ENCODE measurements at regions not wholly inside any gene's neighbourhood (a gene's known extent, or its start where the extent isn't known, plus 50 kb on each side); places are given as distances from the start of the nearest gene placed in this dataset.

- no peak overlapping the region for H3K9ac ChIP-seq (ENCODE audit: low read length)
- DNase-seq (ENCODE audit: low read depth, low spot score) = no peak
- ChIA-PET RAD21 (ENCODE audit: low non-redundant PET in 1 of 2, low total read pairs in 2 of 2, uncharacterized antibody in 2 of 2, unreplicated experiment in 2 of 2) (no interaction called here), POLR2A (no interaction called here), CTCF (no interaction called here)
- TF ChIP-seq RAD21 (IDR thresholded peaks at IDR 0.05; ENCODE audit: low read depth) (peak; percentile 42; the same call in 1 of the 2 replicates), CTCF (IDR thresholded peaks at IDR 0.05 in 2 of 3, conservative IDR thresholded peaks at IDR 0.05 in 1 of 3; ENCODE audit: borderline replicate concordance in 1 of 3, insufficient read depth in 1 of 3, low read depth in 2 of 3, low read length in 2 of 3) (peak in 1 of 3 experiments; percentile 41; a peak in 2 of 6 replicates), SIN3A (IDR thresholded peaks at IDR 0.05; ENCODE audit: low read depth) (no peak)
- H2AFZ ChIP-seq (ENCODE audit: low read depth, low read length, poor library complexity, severe bottlenecking) = peak overlapping the region; percentile 57
- H3K79me2 ChIP-seq (ENCODE audit: insufficient read depth, low read length) = no peaks in the 10 kb centered on the region
- no peaks in the 10 kb centered on the region for H3K36me3 ChIP-seq (ENCODE audit: control insufficient read depth in 1 of 2, insufficient read depth in 2 of 2, low read length in 2 of 2)
- no peak overlapping the region for H3K4me2 ChIP-seq (ENCODE audit: low read length)
- no peaks in the 10 kb centered on the region for H4K20me1 ChIP-seq (ENCODE audit: insufficient read depth)
- BruUV-seq (replicated peaks) = no TSS peak
- intact Hi-C loops (cut with micrococcal nuclease) = loop anchor here (10.0 kb wide), 2 partner anchors 479 to 729 kb away; no protein-coding TSS in a partner anchor
- H3K4me1 ChIP-seq (ENCODE audit: control insufficient read depth in 1 of 2, insufficient read depth in 2 of 2, low read length in 2 of 2) = peaks cover 0 to 6% of the 10 kb centered on the region in 2 experiments; a peak in 1 of 4 replicates
- H3K4me3 ChIP-seq (replicated peaks in 1 of 2; ENCODE audit: low read depth in 1 of 2, low read length in 2 of 2) = no peak overlapping the region
- H3K9me2 ChIP-seq (ENCODE audit: insufficient read depth) = no peaks in the 10 kb centered on the region
- ATAC-seq = no peak; the same call in 1 of the 2 replicates
- H3K9me3 ChIP-seq (ENCODE audit: control insufficient read depth in 1 of 2, insufficient read depth in 1 of 2, low read depth in 1 of 2, low read length in 2 of 2) = no peaks in the 10 kb centered on the region
- H3K27ac ChIP-seq (ENCODE audit: low read depth, low read length) = no peak overlapping the region
- H3K27me3 ChIP-seq (ENCODE audit: insufficient read depth, low read length) = no peaks in the 10 kb centered on the region
Measured at GRCh38 chr13:73544175-73544574, 485.4 kb downstream of the KLF5 start.

GRCh38 chr13:73542446-73542845 lies 483.6 kb downstream of the KLF5 start:
- H4K20me1 ChIP-seq (ENCODE audit: insufficient read depth) = no peaks in the 10 kb centered on the region
- intact Hi-C loops (cut with micrococcal nuclease) = loop anchor here (10.0 kb wide), 2 partner anchors 478 to 728 kb away; no protein-coding TSS in a partner anchor
- BruUV-seq (replicated peaks) = no TSS peak
- no peak overlapping the region for H3K4me2 ChIP-seq (ENCODE audit: low read length)
- H3K9ac ChIP-seq (ENCODE audit: low read length) = no peak overlapping the region
- no peaks in the 10 kb centered on the region for H3K79me2 ChIP-seq (ENCODE audit: insufficient read depth, low read length)
- H3K36me3 ChIP-seq (ENCODE audit: control insufficient read depth in 1 of 2, insufficient read depth in 2 of 2, low read length in 2 of 2) = no peaks in the 10 kb centered on the region
- POLR2A ChIA-PET = no interaction called here
- DNase-seq (ENCODE audit: low read depth, low spot score) = no peak
- no peak for ATAC-seq
- peaks cover 0 to 6% of the 10 kb centered on the region in 2 experiments; a peak in 1 of 4 replicates for H3K4me1 ChIP-seq (ENCODE audit: control insufficient read depth in 1 of 2, insufficient read depth in 2 of 2, low read length in 2 of 2)
- no peaks in the 10 kb centered on the region for H3K9me2 ChIP-seq (ENCODE audit: insufficient read depth)
- TF ChIP-seq EZH2phosphoT487 (IDR thresholded peaks at IDR 0.05; ENCODE audit: borderline replicate concordance) (no peak), ATF3 (IDR thresholded peaks at IDR 0.05) (no peak)
- RAD21 ChIA-PET (ENCODE audit: low non-redundant PET in 1 of 2, low total read pairs in 2 of 2, uncharacterized antibody in 2 of 2, unreplicated experiment in 2 of 2) = no interaction called here
- H3K27ac ChIP-seq (ENCODE audit: low read depth, low read length) = no peak overlapping the region
- CTCF ChIA-PET = no interaction called here
- no peaks in the 10 kb centered on the region for H3K9me3 ChIP-seq (ENCODE audit: control insufficient read depth in 1 of 2, insufficient read depth in 1 of 2, low read depth in 1 of 2, low read length in 2 of 2)
- H2AFZ ChIP-seq (ENCODE audit: low read depth, low read length, poor library complexity, severe bottlenecking) = no peak overlapping the region
- H3K4me3 ChIP-seq (replicated peaks in 1 of 2; ENCODE audit: low read depth in 1 of 2, low read length in 2 of 2) = no peak overlapping the region
- H3K27me3 ChIP-seq (ENCODE audit: insufficient read depth, low read length) = no peaks in the 10 kb centered on the region

Data from HCT116 (cell line).